Germinal center (tissue), 1 donor: ENCODE measurements at regions not wholly inside any gene's neighbourhood (a gene's known extent, or its start where the extent isn't known, plus 50 kb on each side); places are given as distances from the start of the nearest gene placed in this dataset.
"Not testable (repeated sequence)": the region's sequence is repeated elsewhere in the genome, so short reads cannot be mapped to it uniquely, and the experiment has no call there.

Experiments used
- DNase-seq: peaks from one replicate; pipeline ENCODE4 v3.0.0; 2012; ENCODE audit warnings: mixed read lengths, low spot score

DNA sequence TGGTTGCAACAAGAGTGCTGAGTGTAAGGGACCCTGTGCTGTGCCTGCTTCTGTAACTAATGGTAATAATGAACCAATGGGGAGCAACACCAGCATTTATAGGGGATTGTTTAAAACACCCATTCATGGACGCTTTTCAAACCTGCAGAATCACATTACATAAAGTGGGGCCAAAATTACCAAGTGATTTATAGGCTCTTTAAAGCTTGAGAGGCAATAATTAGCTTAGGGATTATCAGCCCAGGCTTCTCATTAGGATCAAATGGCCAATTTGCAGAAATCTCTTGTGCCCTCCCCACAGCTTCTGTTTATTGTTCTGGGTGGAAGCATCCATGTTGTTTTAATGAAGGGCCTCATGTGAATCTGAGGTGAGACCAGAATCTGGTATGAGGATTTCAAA lies 125.5 kb downstream of the ZNF486 start:
- DNase-seq = not testable (repeated sequence)

DNA sequence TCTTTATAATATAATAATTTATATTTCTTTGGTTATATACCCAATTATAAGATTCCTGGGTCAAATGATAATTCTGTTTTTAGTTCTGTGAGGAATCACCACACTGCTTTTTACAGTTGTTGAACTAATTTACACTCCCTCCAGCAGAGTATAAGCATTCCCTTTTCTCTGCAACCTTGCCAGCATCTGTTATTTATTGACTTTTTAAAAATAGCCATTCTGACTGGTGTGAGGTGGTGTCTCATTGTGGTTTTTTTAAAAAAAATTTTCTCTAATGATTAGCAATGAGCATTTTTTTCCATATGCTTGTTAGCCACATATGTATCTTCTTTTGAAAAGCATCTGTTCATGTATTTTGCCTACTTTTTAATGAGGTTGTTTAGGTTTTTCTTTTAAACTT lies 122.2 kb downstream of the ZNF486 start:
- no peak for DNase-seq

DNA sequence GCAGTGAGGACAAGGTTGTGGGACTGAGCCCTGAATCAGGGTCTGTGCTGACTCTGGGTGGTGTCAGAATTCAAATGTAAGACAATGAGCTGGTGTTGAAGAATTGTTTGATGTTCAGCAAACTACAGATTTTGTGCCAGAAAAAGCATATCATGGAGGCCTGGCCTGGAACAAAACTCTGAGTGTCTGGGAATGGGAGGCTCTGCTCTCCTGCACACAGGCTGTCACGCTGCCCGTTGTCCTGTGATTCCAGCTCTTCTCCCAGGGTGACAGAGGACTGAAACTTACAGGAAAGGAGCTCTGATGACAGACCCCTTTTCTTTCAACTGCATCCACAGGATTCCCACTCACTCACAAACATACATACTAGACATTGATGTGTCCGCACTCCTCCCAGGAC lies 120.1 kb downstream of the ZNF486 start:
- no peak for DNase-seq

DNA sequence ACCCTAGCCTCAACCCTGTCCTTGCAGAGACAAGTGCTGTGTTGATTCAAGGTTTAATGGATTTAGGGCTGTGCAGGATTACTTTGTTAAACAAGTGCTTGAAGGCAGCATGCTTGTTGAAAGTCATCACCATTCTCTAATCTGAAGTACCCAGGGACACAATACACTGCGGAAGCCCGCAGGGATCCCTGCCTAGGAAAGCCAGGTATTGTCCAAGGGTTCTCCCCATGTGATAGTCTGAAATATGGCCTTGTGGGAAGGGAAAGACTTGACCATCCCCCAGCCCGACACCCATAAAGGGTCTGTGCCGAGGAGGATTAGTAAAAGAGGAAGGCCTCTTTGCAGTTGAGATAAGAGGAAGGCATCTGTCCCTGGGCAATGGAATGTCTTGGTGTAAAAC lies 118.9 kb downstream of the ZNF486 start:
- DNase-seq = not testable (repeated sequence)

DNA sequence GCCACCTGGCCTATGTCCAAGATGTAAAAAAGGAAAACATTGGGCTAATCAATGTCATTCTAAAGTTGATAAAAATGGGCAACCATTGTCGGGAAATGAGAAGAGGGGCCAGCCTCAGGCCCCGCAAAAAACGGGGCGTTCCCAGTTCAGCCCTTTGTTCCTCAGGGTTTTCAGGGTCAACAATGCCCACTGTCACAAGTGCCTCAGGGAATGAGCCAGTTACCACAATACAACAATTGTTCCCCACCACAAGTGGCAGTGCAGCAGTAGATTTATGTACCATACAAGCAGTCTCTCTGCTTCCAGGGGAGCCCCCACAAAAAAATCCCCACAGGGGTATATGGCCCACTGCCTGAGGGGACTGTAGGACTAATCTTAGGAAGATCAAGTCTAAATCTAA lies 112.5 kb downstream of the ZNF486 start:
- DNase-seq = no peak

DNA sequence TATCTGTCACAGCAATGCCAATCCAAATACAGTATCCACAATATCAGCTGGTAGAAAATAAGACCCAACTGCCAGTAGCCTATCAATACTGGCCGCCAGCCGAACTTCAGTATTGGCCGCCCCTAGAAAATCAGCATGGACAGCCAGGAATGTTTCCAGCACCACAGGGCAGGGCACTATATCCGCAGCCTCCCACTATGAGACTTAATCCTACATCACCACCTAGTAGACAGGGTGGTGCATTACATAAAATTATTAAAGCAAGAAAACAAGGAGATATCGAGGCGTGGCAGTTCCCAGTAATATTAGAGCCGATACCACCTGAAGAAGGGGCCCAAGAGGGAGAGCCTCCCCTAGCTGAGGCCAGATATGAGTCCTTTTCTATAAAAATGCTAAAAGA lies 111.3 kb downstream of the ZNF486 start:
- peak; percentile 2 for DNase-seq

DNA sequence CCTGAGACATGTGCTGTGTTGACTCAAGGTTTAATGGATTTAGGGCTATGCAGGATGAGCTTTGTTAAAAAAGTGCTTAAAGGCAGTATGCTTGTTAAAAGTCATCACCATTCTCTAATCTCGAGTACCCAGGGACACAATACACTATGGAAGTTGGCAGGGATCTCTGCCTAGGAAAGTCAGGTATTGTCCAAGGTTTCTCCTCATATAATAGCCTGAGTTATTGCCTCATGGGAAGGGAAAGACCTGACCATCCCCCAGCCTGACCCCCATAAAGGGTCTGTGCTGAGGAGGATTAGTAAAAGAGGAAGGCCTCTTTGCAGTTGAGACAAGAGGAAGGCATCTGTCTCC lies 109.7 kb downstream of the ZNF486 start:
- not testable (repeated sequence) for DNase-seq

DNA sequence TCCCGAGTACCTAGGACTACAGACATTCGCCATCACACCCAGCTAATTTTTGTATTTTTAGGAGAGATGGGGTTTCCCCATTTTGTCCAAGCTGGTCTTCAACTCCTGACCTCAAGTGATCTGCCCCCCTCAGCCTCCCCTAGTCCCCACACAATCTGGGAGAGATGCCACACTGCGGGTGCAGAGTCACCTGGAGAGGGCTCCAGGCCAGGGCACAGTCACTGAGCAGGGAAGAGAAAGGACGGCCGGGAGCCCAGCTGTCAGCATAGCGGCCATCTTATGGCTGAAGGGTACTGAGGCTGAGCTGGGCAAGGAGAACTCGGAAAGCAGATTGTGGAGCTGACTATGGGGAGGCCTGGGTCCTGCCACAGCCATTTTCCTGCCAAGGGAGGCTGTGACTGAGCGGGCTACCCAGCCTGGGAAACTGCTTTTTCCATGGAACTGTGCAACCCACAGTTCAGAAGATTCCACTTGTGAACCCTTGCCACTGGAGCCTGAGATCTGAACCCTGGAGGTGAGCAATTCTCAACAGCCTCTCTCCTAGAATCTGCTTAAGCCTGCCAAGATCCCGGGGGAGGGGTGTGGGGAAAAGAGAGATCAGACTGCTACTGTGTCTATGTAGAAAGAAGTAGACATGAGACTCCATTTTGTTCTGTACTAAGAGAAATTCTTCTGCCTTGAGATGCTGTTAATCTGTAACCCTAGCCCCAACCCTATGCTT lies 109.2 kb downstream of the ZNF486 start:
- no peak for DNase-seq

DNA sequence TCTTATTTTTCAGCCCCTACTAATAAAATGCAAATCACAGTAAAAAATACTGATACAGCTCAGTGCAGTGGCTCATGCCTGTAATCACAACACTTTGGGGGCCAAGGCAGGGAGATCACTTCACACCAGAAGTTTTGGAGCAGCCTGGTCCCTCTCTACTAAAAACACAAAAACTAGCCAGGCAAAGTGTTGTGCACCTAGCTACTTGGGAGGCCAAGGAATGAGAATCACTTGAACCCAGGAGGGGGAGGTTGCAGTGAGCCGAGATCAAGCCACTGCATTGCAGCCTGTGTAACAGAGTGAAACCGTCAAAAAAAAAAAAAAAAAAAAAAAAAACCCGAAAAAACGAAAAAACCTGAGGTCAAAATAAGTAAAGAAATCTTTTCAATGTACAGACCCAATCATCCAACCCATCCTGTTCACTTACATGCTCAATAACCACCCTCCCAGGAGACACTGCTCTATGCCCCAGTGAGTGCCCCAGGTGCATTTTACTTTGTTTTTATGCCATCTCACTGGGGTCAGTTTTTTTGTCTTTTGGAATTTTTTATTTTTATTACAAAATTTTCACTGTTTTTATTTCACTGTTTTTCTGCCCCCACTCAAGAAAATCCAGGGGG lies 107.0 kb downstream of the ZNF486 start:
- peak; percentile 31 for DNase-seq

DNA sequence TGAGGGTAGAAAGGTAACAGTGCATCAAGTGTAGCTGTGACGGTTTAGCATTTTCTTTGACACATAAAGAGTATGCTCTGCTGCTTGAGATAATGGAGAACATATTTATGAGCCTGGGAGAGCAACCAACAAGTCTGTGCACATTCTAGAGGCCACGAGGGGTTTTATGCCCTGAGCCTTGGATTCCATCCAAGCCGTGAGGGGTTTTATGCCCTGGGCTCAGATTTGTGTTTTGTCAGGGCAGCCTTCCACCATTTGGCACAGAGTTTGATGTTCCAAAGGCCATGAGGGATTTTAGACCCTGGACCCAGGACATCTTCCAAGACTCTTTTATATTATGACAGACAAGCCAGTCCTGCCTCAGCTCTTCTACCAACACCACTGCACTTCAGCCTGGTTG lies 106.4 kb downstream of the ZNF486 start:
- no peak for DNase-seq

DNA sequence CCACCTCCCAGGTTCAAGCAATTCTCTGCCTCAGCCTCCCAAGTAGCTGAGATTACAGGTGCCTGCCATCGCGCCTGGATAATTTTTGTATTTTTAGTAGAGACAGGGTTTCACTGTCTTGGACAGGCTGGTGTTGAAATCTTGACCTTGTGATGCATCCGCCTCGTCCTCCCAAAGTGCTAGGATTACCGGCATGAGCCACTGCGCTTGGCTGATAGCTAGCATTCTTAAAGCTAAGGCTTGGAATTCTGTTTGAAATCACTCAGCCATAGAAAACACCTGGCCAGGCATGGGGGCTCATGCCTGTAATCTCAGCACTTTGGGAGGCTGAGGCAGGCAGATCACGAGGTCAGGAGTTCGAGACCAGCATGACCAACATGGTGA lies 105.6 kb downstream of the ZNF486 start:
- not testable (repeated sequence) for DNase-seq

DNA sequence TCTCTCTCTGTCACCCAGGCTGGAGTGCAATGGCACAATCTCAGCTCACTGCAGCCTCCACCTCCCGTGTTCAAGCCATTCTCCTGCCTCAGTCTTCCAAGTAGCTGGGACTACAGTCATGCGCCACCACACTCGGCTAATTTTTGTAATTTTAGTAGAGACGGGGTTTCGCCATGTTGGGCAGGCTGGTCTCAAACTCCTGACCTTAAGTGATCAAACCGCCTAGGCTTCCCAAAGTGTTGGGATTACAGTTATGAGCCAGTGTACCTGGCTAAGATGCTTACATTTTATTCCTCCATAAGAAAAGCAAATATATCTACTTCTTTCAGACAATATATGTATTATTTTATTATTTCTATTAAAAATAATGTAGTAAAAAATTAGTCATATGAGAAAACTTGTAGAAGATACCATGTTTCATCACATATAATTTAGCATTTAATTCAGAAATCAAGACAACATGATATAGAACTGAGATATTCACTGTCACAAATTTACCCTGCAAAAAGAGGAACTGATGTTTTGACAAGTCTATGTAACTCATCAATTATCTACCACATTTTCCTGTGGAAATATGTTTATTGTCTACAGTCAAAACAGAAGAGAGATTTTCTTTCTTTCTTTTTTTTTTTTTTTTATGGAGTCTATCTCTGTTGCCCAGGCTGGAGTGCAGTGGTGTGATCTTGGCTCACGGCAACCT lies 105.1 kb downstream of the ZNF486 start:
- peak; percentile 2 for DNase-seq

DNA sequence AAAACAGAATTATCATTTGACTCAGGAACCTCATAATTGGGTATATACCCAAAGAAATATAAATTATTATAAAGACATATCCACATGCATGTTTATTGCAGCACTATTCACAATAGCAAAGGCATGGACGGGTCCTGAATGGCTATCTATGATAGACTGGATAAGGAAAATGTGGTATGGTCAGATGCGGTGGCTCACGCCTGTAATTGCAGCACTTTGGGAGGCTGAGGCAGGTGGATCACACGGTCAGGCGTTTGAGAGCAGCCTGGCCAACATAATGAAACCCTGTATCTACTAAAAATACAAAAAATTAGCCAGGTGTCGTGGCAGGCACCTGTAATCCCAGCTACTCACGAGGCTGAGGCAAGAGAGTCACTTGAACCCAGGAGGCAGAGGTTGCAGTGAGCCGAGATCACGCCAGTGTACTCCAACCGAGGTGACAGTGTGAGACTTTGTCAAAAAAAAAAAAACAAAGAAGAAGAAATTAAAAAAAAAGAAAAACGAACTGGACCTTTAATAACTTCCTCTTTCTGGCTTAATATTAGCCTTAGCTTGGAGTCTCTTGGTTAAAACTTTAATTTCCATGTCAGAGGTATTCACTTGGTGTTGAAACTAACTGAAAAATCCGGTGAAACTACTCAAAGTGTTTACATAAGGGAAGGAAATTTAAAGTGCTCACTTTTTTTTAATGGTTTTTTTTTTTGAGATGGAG lies 104.4 kb downstream of the ZNF486 start:
- DNase-seq = peak; percentile 9

DNA sequence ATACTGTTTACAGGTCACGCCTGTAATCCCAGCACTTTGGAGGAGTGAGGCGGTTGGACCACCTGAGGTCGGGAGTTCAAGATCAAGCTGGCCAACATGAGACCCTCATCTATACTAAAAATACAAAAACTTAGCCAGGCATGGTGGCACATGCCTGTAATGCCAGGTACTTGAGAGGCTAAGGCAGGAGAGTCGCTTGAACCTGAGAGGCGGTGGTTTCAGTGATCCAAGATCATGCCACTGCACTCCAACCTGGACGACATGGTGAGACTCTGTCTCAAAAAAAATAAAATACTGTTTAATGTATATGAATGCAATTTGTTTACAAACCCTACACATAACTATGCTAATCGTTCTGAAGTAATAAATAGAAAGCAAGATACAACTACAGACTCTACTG lies 102.4 kb downstream of the ZNF486 start:
- no peak for DNase-seq

DNA sequence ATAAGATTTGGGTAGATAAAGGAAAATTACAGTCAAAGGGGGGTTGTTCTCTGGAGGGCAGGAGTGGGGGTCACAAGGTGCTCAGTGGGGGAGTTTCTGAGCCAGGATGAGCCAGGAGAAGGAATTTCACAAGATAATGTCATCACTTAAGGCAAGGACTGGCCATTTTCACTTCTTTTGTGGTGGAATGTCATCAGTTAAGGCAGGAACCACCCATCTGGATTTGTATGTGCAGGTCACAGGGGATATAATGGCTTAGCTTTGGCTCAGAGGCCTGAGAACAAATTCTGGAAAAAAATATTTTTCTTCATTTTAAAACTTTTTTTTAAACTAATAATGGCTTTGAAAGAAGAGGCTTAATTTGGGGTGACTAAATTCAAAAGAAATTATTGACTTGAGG lies 94.5 kb downstream of the ZNF486 start:
- not testable (repeated sequence) for DNase-seq

DNA sequence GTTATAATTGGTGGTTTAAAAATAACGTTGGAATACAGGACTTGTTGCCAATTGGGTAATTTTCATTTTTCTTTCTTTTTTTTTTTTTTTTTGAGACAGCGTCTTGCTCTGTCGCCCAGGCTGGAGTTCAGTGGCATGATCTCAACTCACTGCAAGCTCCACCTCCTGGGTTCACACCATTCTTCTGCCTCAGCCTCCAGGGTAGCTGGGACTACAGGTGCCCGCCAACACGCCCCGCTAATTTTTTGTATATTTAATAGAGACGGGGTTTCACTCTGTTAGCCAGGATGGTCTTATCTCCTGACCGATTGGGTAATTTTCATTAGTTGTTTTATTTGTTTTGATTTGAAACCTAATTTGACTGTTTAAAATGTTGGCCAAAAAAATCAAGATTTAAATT lies 93.7 kb downstream of the ZNF486 start:
- not testable (repeated sequence) for DNase-seq

DNA sequence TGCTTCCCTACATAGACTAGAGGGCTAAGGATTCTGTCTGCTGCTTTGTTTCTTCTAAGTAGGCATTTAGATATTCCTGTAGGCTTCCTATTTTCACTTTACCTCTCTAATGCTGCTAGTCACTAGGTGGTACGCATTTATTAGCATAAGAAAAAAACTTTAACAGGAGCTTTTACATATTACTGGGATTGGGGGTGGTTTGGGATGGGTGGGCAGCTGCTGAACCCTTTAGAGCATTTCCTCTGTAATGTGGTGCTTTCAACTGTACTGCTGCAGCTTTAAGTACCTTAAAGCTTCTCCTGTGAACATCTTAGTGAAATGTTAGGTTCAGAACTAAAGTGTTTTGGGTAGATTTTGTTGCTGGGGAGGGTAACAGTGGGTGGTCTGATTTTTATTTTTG lies 92.6 kb downstream of the ZNF486 start:
- no peak for DNase-seq

DNA sequence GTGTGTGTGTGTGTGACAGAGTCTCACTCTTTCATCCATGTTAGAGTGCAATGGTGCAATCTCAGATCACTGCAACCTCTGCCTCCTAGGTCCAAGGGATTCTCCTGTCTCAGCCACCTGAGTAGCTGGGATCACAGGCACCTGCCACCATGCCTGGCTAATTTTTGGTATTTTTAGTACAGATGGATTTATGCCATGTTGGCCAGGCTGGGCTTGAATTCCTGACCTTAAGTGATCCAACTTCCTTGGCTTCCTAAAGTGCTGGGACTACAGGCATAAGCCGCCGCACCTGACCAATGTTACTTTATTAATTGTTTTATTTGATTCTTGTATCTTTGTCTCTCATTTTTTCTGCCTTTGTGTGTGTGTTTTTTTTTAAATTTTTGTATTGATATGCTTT lies 89.6 kb downstream of the ZNF486 start:
- no peak for DNase-seq

DNA sequence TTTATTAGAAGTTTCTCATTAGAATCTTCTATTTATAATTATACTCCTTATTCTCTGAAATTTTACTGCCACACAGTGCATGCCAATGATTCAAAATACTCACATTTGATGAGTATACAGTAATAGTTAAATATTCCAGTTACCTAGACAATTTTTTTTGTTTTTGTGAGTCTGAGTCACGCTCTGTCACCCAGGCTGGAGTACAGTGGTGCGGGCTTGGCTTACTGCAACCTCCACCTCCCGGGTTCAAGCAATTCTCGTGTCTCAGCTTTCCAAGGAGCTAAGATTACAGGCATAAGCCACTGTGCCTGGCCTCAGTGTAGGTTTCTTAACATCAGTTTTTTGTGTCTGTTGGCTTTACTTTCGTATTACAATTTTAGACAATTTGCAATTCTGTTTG lies 87.1 kb downstream of the ZNF486 start:
- DNase-seq = no peak

DNA sequence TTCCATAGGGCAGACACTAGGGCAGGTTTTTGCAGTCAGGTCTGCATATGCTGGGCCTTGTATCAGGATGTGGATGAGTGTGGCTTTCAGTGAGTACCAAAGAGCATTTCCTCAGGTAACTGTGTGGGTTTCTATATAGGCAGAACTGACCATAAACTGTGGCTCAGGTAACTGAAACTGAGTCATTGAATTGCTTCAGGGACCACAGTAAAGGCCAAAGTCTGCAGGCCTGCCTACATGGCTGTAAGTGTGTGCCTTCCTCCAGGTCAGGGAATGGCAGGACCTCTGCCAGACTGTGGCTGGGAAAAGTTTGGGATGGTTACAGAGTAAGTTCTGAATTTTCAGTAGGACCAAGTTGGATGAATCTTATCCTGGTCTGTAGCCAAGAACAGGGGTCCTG lies 85.6 kb downstream of the ZNF486 start:
- no peak for DNase-seq

DNA sequence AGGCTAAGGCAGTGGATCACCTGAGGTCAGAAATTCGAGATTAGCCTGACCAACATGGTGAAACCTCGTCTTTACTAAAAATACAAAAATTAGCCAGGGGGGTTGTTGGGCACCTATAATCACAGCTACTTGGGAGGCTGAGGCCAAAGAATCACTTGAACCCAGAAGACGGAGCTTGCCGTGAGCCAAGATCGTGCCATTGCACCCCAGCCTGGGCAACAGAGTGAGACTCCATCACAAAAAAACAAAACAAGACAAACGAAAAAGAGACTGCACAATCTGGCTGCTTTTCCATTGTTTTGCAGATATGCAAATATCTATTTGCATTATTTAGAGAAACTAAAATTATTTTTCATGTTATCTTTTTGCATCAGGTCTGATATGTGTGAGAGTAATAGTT lies 83.6 kb downstream of the ZNF486 start:
- DNase-seq = no peak

DNA sequence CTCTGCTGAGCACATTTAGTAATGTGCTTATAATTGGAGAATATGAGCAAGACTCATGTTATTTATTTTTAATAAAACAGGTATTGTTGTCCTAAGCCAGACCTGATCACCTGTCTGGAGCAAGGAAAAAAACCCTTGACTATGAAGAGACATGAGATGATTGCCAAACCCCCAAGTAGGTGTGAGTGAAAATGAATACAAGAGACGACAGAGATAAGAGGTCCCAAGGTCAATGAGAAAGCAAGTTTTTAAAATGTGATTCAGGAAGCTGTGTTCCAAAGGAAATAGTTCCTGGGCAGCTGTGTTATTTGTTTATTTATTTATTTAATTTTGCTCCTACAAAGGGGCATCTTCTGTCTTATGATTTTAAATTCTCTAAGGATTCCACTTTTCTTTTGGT lies 83.1 kb downstream of the ZNF486 start:
- DNase-seq = no peak
